Body of pancreas (tissue), 4 donors: ENCODE measurements at regions not wholly inside any gene's neighbourhood (a gene's known extent, or its start where the extent isn't known, plus 50 kb on each side); places are given as distances from the start of the nearest gene placed in this dataset.
"Not testable (repeated sequence)": the region's sequence is repeated elsewhere in the genome, so short reads cannot be mapped to it uniquely, and the experiment has no call there.

Experiments
- POLR2A ChIP-seq, 3 donors: fragments of 450-650 bp; IDR thresholded peaks; one replicate each; pipeline ENCODE4 v1.6.1; 2016; ENCODE audit warnings: antibody characterized with exemption in 3 of 3, mild to moderate bottlenecking in 2 of 3
- TF ChIP-seq, protein P1 (sequence below), 7 experiments: fragments of 450-650 bp in 4 of 7; fragments of 200-600 bp in 3 of 7; sonication (generic) in 3 of 7; IDR thresholded peaks; one replicate each; pipeline ENCODE4 v1.5.1; 2016 to 2019; ENCODE audit warnings: antibody characterized with exemption in 7 of 7

DNA sequence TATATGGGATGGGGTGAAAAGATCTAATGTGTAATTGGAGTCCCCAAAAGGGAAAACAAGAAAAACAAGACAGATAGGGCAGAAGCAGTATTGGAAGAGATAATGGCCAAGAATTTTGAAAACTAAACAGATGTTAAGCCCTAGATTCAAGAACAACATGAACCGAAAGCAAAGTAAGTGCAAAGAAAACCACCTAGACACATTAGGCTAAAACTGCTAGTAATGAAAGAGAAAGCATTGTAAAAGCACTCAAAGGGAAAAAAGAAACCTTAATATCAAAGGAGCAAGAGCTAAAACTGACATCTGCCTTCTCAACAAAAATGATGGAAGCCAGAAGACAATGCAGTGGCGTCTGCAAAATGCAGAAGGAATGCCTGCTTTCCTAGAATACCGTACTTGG, 91.0 kb downstream of the CDRT15L2 start:
- TF ChIP-seq, protein P1, sequence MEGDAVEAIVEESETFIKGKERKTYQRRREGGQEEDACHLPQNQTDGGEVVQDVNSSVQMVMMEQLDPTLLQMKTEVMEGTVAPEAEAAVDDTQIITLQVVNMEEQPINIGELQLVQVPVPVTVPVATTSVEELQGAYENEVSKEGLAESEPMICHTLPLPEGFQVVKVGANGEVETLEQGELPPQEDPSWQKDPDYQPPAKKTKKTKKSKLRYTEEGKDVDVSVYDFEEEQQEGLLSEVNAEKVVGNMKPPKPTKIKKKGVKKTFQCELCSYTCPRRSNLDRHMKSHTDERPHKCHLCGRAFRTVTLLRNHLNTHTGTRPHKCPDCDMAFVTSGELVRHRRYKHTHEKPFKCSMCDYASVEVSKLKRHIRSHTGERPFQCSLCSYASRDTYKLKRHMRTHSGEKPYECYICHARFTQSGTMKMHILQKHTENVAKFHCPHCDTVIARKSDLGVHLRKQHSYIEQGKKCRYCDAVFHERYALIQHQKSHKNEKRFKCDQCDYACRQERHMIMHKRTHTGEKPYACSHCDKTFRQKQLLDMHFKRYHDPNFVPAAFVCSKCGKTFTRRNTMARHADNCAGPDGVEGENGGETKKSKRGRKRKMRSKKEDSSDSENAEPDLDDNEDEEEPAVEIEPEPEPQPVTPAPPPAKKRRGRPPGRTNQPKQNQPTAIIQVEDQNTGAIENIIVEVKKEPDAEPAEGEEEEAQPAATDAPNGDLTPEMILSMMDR (IDR thresholded peaks at IDR 0.05): not testable (repeated sequence)
- not testable (repeated sequence) for TF ChIP-seq POLR2A (IDR thresholded peaks at IDR 0.05)
